ENCODE measurements at regions not wholly inside any gene's neighbourhood (a gene's known extent, or its start where the extent isn't known, plus 50 kb on each side); places are given as distances from the start of the nearest gene placed in this dataset.

DNA sequence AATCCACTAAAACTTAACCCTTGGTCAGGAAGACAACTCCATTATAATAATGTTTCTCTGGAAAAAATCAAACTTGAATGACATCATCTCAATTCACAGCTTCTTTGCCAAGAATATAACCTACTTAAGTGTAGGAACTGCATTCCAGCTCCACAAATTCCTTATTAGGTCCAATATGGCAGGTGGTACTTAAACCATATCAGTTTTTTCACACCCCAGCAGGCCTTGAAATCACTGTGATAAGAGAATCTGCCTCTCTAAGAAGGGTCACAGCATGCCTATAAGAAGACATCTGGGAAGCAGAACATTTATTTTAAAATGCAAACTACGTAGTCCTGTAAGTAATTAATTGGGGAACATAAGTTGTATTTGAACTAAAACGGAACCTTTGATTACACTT, 687.8 kb downstream of the DIAPH3 start:
- no peak overlapping the region for H3K4me2 ChIP-seq (ENCODE audit: insufficient read depth, insufficient read length, low read length)
- no peak overlapping the region for H3K18ac ChIP-seq (ENCODE audit: insufficient read length, low read depth, low read length)
- Mint-ChIP-seq H3K9me3 (no peaks in the 10 kb centered on the region), H3K27ac (no peak overlapping the region), H3K4me3 (no peak overlapping the region), H3K36me3 (ENCODE audit: insufficient read depth in 1 of 3, low read depth in 3 of 3) (no peaks in the 10 kb centered on the region), H3K4me1 (peaks cover 44 to 56% of the 10 kb centered on the region in 2 experiments), H3K27me3 (ENCODE audit: low read depth) (no peaks in the 10 kb centered on the region)
- no peak overlapping the region for H2BK20ac ChIP-seq (ENCODE audit: low read depth, low read length, poor library complexity, severe bottlenecking)
- no peak overlapping the region for H3T11ph ChIP-seq (ENCODE audit: low read length)
- no peaks in the 10 kb centered on the region for H3K9me3 ChIP-seq (ENCODE audit: control insufficient read depth, low read depth, low read length)
- no peak overlapping the region for H3K23ac ChIP-seq (ENCODE audit: insufficient read length, low read depth, low read length)
- no peaks in the 10 kb centered on the region for H3K79me1 ChIP-seq (ENCODE audit: insufficient read depth, low read depth, low read length, poor library complexity, severe bottlenecking)
- H2BK15ac ChIP-seq (ENCODE audit: low read depth, low read length) = no peak overlapping the region
- no peak overlapping the region for H4K8ac ChIP-seq (replicated peaks; ENCODE audit: insufficient read length, low read depth, low read length)
- H3K4ac ChIP-seq (ENCODE audit: low read depth, low read length) = no peak overlapping the region
- DNase-seq = no peak
- no peak overlapping the region for H4K5ac ChIP-seq (ENCODE audit: insufficient read length, low read depth, low read length)
- no peaks in the 10 kb centered on the region for H4K20me1 ChIP-seq (ENCODE audit: control insufficient read depth, insufficient read depth, insufficient read length)
- H2BK120ac ChIP-seq (ENCODE audit: low read depth, low read length, poor library complexity, severe bottlenecking) = no peak overlapping the region
- peaks cover 11% of the 10 kb centered on the region for H3K4me1 ChIP-seq (ENCODE audit: insufficient read depth, low read length)
- no peak overlapping the region for H4K91ac ChIP-seq (ENCODE audit: insufficient read length, low read depth, low read length)
- H3K27me3 ChIP-seq (ENCODE audit: insufficient read depth, low read length) = no peaks in the 10 kb centered on the region
- H3K27ac ChIP-seq (ENCODE audit: insufficient read length, low read depth, low read length) = no peak overlapping the region
- H2AK5ac ChIP-seq (ENCODE audit: insufficient read length, low read length) = no peak overlapping the region
- no peak overlapping the region for H2BK5ac ChIP-seq (ENCODE audit: insufficient read length, low read length)
- WGBS (ENCODE audit: extremely low coverage, insufficient read length, low lambda C conversion rate) = no CpG with 5 or more reads among the region's 2 CpGs
- H3K79me2 ChIP-seq (ENCODE audit: insufficient read depth, low read length) = no peaks in the 10 kb centered on the region
- H3K9ac ChIP-seq (ENCODE audit: extremely low read depth, insufficient read length, low read length) = no peak overlapping the region
- no peaks in the 10 kb centered on the region for H3K23me2 ChIP-seq (ENCODE audit: insufficient read length, low read depth, low read length, poor library complexity, severe bottlenecking)
- no peak overlapping the region for H3K14ac ChIP-seq (ENCODE audit: insufficient read depth, low read length)
- TF ChIP-seq CTCF (conservative IDR thresholded peaks at IDR 0.05) = no peak
- H3K56ac ChIP-seq (ENCODE audit: insufficient read length, low read depth, low read length) = no peak overlapping the region
- no peak overlapping the region for H2BK12ac ChIP-seq (ENCODE audit: insufficient read length, low read depth, low read length)
- no peak overlapping the region for H2AFZ ChIP-seq (ENCODE audit: low read length)
